ENCODE measurements at regions not wholly inside any gene's neighbourhood (a gene's known extent, or its start where the extent isn't known, plus 50 kb on each side); places are given as distances from the start of the nearest gene placed in this dataset.

DNA sequence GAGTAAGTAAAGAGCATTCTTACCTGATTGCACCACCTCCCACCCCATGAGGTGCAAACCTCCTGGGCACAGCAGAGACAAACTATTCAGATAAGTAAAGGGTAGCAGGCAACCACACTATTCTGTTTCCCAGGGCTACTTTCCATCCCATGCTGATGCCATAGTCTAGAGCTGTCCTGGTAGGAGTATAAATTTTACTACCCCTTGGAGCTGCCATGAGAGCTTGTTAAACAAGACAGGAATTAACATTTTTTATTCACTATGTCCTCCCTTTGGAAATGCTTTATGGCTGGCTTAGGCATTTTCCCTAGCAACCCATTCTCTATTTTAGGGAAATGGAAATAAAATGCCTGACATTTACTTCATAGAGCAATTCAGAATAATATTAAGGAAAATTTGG lies 324.6 kb upstream of the USP25 start:
- TF ChIP-seq EZH2 (IDR thresholded peaks at IDR 0.05), result no peak
- no peak for TF ChIP-seq POLR2AphosphoS5 (IDR thresholded peaks at IDR 0.05; ENCODE audit: borderline replicate concordance, low read depth, low read length)
- no peak for TF ChIP-seq FOXP2 (optimal IDR thresholded peaks at IDR 0.05; ENCODE audit: control extremely low read depth, extremely low read length, insufficient read depth)

Measured in SK-N-MC (cell line).